ENCODE measurements at regions not wholly inside any gene's neighbourhood (a gene's known extent, or its start where the extent isn't known, plus 50 kb on each side); places are given as distances from the start of the nearest gene placed in this dataset.

DNA sequence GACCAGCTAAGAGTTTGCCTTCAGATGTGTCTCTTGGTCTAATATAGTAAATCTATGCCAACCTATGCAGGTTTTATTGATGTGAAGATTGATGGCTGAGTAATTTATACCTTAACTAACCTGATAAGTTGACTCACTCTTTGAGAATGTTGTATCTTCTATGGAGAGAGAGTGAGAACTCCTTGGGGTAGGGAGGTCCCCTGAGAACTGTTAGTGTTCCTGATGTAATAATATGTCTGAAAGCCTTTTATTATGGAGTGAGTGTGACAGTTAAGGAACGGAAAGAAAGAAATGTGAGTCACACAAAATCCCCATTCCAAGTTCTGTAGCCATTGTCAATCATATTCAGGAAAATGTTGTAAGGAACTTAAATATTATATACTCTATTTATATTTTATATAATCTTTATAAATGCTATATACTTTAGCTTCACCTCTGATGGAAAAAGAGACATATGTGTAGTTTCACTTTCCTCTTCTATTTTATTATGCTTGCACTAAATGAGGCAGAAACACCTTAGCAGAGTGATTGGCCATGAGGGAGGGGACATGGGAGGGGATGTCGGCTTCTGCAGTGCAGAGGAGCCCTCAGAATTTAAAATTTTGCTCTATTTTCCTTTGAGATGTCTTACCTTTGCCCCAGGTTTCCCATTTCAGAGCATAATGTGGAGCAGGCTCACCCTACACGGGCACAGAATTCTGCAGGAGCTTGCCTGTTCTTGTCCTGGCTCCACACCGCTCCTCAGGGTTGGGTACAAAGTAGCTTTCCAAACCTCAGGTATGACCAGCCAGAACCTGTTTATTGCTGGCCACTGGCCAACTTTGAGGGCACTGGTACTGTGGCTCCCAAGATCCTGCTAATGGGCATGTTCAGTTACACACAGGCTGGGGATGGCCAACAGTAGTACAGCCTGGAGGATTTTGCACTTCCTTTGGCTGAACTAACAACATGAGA lies 57.7 kb downstream of the ARF6 start:
- no peak overlapping the region for H3K4me3 ChIP-seq (ENCODE audit: low read depth in 2 of 2, low read length in 2 of 2)
- intact Hi-C loops (cut with micrococcal nuclease; ENCODE audit: unreplicated experiment) (no loop called here), in situ Hi-C loops (cut with HindIII; ENCODE audit: low pct_unique_long_range_greater_than_20kb, low sequenced_read_pairs) (no loop called here)
- no TSS peak for BruUV-seq (replicated peaks)
- no peaks in the 10 kb centered on the region for H3K27me3 ChIP-seq (ENCODE audit: control insufficient read depth, insufficient read depth, low read length)
- H3K9me3 ChIP-seq (ENCODE audit: control insufficient read depth, insufficient read depth, low read depth, low read length) = no peaks in the 10 kb centered on the region
- POLR2A ChIA-PET = interaction anchor here (0.6 to 1.1 kb wide), 2 partner anchors 23 to 243 kb away, joined by 4 to 5 read pairs; no protein-coding TSS in a partner anchor
- TF ChIP-seq POLR2AphosphoS5 (IDR thresholded peaks at IDR 0.05; ENCODE audit: low read depth, low read length) (no peak), SIN3A (IDR thresholded peaks at IDR 0.05; ENCODE audit: borderline replicate concordance, insufficient read depth, low read depth, low read length) (no peak), TCF7L2 (IDR thresholded peaks at IDR 0.05; ENCODE audit: low read depth, low read length) (no peak)
- TF ChIP-seq, protein P1, sequence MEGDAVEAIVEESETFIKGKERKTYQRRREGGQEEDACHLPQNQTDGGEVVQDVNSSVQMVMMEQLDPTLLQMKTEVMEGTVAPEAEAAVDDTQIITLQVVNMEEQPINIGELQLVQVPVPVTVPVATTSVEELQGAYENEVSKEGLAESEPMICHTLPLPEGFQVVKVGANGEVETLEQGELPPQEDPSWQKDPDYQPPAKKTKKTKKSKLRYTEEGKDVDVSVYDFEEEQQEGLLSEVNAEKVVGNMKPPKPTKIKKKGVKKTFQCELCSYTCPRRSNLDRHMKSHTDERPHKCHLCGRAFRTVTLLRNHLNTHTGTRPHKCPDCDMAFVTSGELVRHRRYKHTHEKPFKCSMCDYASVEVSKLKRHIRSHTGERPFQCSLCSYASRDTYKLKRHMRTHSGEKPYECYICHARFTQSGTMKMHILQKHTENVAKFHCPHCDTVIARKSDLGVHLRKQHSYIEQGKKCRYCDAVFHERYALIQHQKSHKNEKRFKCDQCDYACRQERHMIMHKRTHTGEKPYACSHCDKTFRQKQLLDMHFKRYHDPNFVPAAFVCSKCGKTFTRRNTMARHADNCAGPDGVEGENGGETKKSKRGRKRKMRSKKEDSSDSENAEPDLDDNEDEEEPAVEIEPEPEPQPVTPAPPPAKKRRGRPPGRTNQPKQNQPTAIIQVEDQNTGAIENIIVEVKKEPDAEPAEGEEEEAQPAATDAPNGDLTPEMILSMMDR (IDR thresholded peaks at IDR 0.05) = no peak
- TF ChIP-seq, protein P2, sequence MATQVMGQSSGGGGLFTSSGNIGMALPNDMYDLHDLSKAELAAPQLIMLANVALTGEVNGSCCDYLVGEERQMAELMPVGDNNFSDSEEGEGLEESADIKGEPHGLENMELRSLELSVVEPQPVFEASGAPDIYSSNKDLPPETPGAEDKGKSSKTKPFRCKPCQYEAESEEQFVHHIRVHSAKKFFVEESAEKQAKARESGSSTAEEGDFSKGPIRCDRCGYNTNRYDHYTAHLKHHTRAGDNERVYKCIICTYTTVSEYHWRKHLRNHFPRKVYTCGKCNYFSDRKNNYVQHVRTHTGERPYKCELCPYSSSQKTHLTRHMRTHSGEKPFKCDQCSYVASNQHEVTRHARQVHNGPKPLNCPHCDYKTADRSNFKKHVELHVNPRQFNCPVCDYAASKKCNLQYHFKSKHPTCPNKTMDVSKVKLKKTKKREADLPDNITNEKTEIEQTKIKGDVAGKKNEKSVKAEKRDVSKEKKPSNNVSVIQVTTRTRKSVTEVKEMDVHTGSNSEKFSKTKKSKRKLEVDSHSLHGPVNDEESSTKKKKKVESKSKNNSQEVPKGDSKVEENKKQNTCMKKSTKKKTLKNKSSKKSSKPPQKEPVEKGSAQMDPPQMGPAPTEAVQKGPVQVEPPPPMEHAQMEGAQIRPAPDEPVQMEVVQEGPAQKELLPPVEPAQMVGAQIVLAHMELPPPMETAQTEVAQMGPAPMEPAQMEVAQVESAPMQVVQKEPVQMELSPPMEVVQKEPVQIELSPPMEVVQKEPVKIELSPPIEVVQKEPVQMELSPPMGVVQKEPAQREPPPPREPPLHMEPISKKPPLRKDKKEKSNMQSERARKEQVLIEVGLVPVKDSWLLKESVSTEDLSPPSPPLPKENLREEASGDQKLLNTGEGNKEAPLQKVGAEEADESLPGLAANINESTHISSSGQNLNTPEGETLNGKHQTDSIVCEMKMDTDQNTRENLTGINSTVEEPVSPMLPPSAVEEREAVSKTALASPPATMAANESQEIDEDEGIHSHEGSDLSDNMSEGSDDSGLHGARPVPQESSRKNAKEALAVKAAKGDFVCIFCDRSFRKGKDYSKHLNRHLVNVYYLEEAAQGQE (IDR thresholded peaks at IDR 0.05; ENCODE audit: insufficient read depth in 1 of 2, low read depth in 2 of 2, low read length in 1 of 2) = no peak
- ATAC-seq = peak; percentile 50
- DNase-seq (ENCODE audit: low read depth, low spot score) = no peak
- no peaks in the 10 kb centered on the region for H3K36me3 ChIP-seq (ENCODE audit: control insufficient read depth, insufficient read depth, low read length)
- peak overlapping the region; percentile 88 for H3K27ac ChIP-seq (ENCODE audit: low read length)
- H3K4me1 ChIP-seq (ENCODE audit: control insufficient read depth, insufficient read depth, low read length) = peaks cover 54% of the 10 kb centered on the region
- CTCF ChIA-PET = no interaction called here

DNA sequence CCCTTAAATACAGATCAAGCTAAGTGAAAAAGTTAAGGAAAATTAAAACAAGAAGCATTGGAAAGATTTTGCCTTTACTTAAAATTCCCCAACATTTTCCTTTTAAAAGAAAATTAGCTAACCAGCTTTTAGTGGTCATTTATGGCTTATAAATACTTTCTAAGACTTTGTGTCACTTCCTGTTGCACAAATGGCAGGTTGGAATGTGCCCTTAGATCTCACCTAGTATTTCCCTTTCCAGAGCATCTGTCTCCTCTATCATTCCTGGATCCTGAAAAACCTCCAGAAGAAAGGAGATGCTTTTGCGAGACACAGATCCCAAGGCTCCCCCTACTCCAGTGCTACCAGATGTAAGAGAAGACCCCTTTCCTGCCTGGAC lies 58.3 kb downstream of the ARF6 start:
- Histone ChIP-seq H3K36me3 (ENCODE audit: control insufficient read depth, insufficient read depth, low read length) (no peaks in the 10 kb centered on the region), H3K4me3 (ENCODE audit: low read depth in 2 of 2, low read length in 2 of 2) (no peak overlapping the region), H3K27me3 (ENCODE audit: control insufficient read depth, insufficient read depth, low read length) (no peaks in the 10 kb centered on the region), H3K4me1 (ENCODE audit: control insufficient read depth, insufficient read depth, low read length) (peaks cover 47% of the 10 kb centered on the region), H3K27ac (ENCODE audit: low read length) (peak overlapping the region; percentile 88), H3K9me3 (ENCODE audit: control insufficient read depth, insufficient read depth, low read depth, low read length) (no peaks in the 10 kb centered on the region)
- DNase-seq (ENCODE audit: low read depth, low spot score) = no peak
- BruUV-seq (replicated peaks) = no TSS peak
- no peak for ATAC-seq
- ChIA-PET POLR2A (interaction anchor here (1.1 kb wide), 1 partner anchor 22 kb away, joined by 4 read pairs; no protein-coding TSS in a partner anchor), CTCF (no interaction called here)
- intact Hi-C loops (cut with micrococcal nuclease; ENCODE audit: unreplicated experiment) = no loop called here
- in situ Hi-C loops (cut with HindIII; ENCODE audit: low pct_unique_long_range_greater_than_20kb, low sequenced_read_pairs) = no loop called here
- no peak for TF ChIP-seq SIN3A (IDR thresholded peaks at IDR 0.05; ENCODE audit: borderline replicate concordance, insufficient read depth, low read depth, low read length)
- no peak for TF ChIP-seq TCF7L2 (IDR thresholded peaks at IDR 0.05; ENCODE audit: low read depth, low read length)
- no peak for TF ChIP-seq POLR2AphosphoS5 (IDR thresholded peaks at IDR 0.05; ENCODE audit: low read depth, low read length)
- TF ChIP-seq, protein P1 (IDR thresholded peaks at IDR 0.05) = no peak
- TF ChIP-seq, protein P2 (IDR thresholded peaks at IDR 0.05; ENCODE audit: insufficient read depth in 1 of 2, low read depth in 2 of 2, low read length in 1 of 2) = no peak

Measured in Panc1 (cell line).